ENCODE measurements at regions not wholly inside any gene's neighbourhood (a gene's known extent, or its start where the extent isn't known, plus 50 kb on each side); places are given as distances from the start of the nearest gene placed in this dataset.

DNA sequence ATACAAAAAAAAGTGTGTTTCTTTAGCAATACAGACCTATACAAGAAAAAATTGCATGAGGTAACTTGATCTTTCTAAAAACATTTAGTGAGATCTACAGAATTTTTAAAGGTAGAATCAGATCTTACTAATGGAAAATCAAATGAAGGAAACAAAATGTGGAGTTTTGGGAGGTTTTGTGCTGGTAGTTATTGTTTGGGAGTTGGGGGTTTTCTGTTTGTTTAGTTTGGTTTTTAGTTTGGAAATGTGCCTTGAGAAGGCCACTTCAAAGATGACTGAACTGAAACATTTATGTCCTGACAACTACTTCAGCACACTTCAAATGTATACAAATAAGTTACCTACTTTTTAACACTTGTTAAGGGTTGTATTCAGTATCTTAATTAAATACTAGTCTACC, 280.1 kb downstream of the NR2F1-AS1 start:
- H3K9me3 Mint-ChIP-seq: no peaks in the 10 kb centered on the region
- no peaks in the 10 kb centered on the region for H3K36me3 Mint-ChIP-seq (ENCODE audit: insufficient read depth)
- DNase-seq (no peak), ATAC-seq (no peak)
- peaks cover 2% of the 10 kb centered on the region for H3K27me3 Mint-ChIP-seq (ENCODE audit: low read depth)
- H3K4me1 Mint-ChIP-seq (ENCODE audit: low read depth): no peaks in the 10 kb centered on the region
- H3K4me3 Mint-ChIP-seq: no peak overlapping the region

DNA sequence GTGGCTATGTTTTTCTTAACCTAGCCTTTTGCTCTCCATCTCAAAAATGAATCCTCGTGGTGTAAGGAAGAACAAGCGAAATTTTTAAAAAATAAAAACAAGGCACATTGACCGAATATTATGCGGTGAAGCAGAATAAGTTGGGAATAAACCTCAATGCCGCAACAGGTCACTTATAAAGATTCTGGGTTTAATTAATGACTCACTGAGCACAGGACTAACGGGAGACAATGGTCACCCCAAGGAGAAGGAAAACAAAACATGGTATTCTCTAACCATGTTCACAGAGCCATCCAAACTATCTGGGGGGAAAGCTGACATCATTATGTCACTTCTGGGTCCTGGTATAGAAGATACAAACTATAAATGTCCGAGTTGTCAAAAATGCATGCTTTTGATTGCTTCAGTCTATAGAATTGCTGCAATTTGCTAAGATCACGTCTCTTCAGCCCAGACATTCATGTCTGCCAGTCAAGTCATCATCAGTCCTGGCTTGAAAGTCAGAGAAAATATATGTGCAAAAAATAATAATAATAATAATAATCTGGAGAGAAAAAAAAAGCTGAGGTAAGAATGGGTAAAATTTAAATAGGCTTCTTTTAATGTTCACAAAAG, 280.6 kb downstream of the NR2F1-AS1 start:
- H3K27me3 Mint-ChIP-seq (ENCODE audit: low read depth): peaks cover 2% of the 10 kb centered on the region
- H3K9me3 Mint-ChIP-seq: no peaks in the 10 kb centered on the region
- no peaks in the 10 kb centered on the region for H3K4me1 Mint-ChIP-seq (ENCODE audit: low read depth)
- H3K4me3 Mint-ChIP-seq: no peak overlapping the region
- ATAC-seq (no peak), DNase-seq (no peak)
- no peaks in the 10 kb centered on the region for H3K36me3 Mint-ChIP-seq (ENCODE audit: insufficient read depth)

GRCh38 chr5:93299681-93300308, 281.2 kb downstream of the NR2F1-AS1 start:
- no peaks in the 10 kb centered on the region for H3K36me3 Mint-ChIP-seq (ENCODE audit: insufficient read depth)

GRCh38 chr5:93297116-93297515, 283.9 kb downstream of the NR2F1-AS1 start:
- no peak for ATAC-seq

More at GRCh38 chr5:93299681-93300308, 281.2 kb downstream of the NR2F1-AS1 start:
- H3K9me3 Mint-ChIP-seq: no peaks in the 10 kb centered on the region
- no peaks in the 10 kb centered on the region for H3K4me1 Mint-ChIP-seq (ENCODE audit: low read depth)
- no peak for DNase-seq
- no peak for ATAC-seq
- H3K4me3 Mint-ChIP-seq: no peak overlapping the region
- H3K27me3 Mint-ChIP-seq (ENCODE audit: low read depth): no peaks in the 10 kb centered on the region

GRCh38 chr5:93296338-93296737, 284.7 kb downstream of the NR2F1-AS1 start:
- no peaks in the 10 kb centered on the region for H3K9me3 Mint-ChIP-seq
- no peak for DNase-seq
- no peaks in the 10 kb centered on the region for H3K4me1 Mint-ChIP-seq (ENCODE audit: low read depth)
- no peak for ATAC-seq
- H3K4me3 Mint-ChIP-seq: no peak overlapping the region
- no peaks in the 10 kb centered on the region for H3K27me3 Mint-ChIP-seq (ENCODE audit: low read depth)
- no peaks in the 10 kb centered on the region for H3K36me3 Mint-ChIP-seq (ENCODE audit: insufficient read depth)

More at GRCh38 chr5:93297116-93297515, 283.9 kb downstream of the NR2F1-AS1 start:
- Mint-ChIP-seq H3K9me3 (no peaks in the 10 kb centered on the region), H3K4me3 (no peak overlapping the region), H3K36me3 (ENCODE audit: insufficient read depth) (no peaks in the 10 kb centered on the region), H3K27me3 (ENCODE audit: low read depth) (no peaks in the 10 kb centered on the region), H3K4me1 (ENCODE audit: low read depth) (no peaks in the 10 kb centered on the region)
- no peak for DNase-seq

GRCh38 chr5:93294996-93295395, 286.0 kb downstream of the NR2F1-AS1 start:
- H3K4me3 Mint-ChIP-seq: no peak overlapping the region
- no peaks in the 10 kb centered on the region for H3K9me3 Mint-ChIP-seq
- ATAC-seq: no peak
- no peak for DNase-seq
- no peaks in the 10 kb centered on the region for H3K36me3 Mint-ChIP-seq (ENCODE audit: insufficient read depth)
- H3K27me3 Mint-ChIP-seq (ENCODE audit: low read depth): no peaks in the 10 kb centered on the region
- H3K4me1 Mint-ChIP-seq (ENCODE audit: low read depth): no peaks in the 10 kb centered on the region

GRCh38 chr5:93294199-93294598, 286.8 kb downstream of the NR2F1-AS1 start:
- H3K27me3 Mint-ChIP-seq (ENCODE audit: low read depth): no peaks in the 10 kb centered on the region
- no peaks in the 10 kb centered on the region for H3K4me1 Mint-ChIP-seq (ENCODE audit: low read depth)
- H3K36me3 Mint-ChIP-seq (ENCODE audit: insufficient read depth): no peaks in the 10 kb centered on the region
- no peak overlapping the region for H3K4me3 Mint-ChIP-seq
- no peak for ATAC-seq
- DNase-seq: no peak
- no peaks in the 10 kb centered on the region for H3K9me3 Mint-ChIP-seq

- ATAC-seq (no peak), DNase-seq (no peak)
- H3K4me3 Mint-ChIP-seq: no peak overlapping the region
- no peaks in the 10 kb centered on the region for H3K36me3 Mint-ChIP-seq (ENCODE audit: insufficient read depth)
- H3K9me3 Mint-ChIP-seq: peaks cover 13% of the 10 kb centered on the region
- H3K27me3 Mint-ChIP-seq (ENCODE audit: low read depth): no peaks in the 10 kb centered on the region
- H3K4me1 Mint-ChIP-seq (ENCODE audit: low read depth): no peaks in the 10 kb centered on the region
Measured at GRCh38 chr5:93289942-93290341, 291.1 kb downstream of the NR2F1-AS1 start.

DNA sequence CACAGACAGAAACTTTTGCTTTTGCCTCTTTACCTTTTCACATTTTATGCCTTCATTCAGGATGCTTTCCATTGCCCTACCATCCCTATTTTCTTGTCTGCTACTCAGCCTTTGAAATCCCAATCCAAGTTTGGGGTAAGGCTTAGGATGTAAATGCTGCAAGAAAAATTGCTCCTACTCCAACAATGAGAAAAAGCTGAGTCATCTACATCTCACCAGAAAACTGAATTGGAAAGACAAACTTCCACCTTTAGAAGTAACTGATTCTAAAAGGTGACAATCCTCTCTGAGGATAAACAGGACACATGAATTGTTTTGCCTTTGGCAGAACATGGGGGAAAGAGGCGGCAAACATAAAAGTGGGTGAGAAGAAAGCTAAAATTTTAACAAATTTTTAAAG, 295.6 kb downstream of the NR2F1-AS1 start:
- Mint-ChIP-seq H3K9me3 (peaks cover 13% of the 10 kb centered on the region), H3K4me3 (no peak overlapping the region), H3K27me3 (ENCODE audit: low read depth) (no peaks in the 10 kb centered on the region), H3K36me3 (ENCODE audit: insufficient read depth) (no peaks in the 10 kb centered on the region), H3K4me1 (ENCODE audit: low read depth) (no peaks in the 10 kb centered on the region)
- DNase-seq: no peak
- no peak for ATAC-seq

- H3K4me1 Mint-ChIP-seq (ENCODE audit: low read depth): no peaks in the 10 kb centered on the region
- no peak for DNase-seq
- no peak overlapping the region for H3K4me3 Mint-ChIP-seq
- ATAC-seq: no peak
- H3K9me3 Mint-ChIP-seq: peaks cover 12% of the 10 kb centered on the region
- no peaks in the 10 kb centered on the region for H3K27me3 Mint-ChIP-seq (ENCODE audit: low read depth)
- no peaks in the 10 kb centered on the region for H3K36me3 Mint-ChIP-seq (ENCODE audit: insufficient read depth)
Measured at GRCh38 chr5:93281980-93282772, 298.8 kb downstream of the NR2F1-AS1 start.

DNA sequence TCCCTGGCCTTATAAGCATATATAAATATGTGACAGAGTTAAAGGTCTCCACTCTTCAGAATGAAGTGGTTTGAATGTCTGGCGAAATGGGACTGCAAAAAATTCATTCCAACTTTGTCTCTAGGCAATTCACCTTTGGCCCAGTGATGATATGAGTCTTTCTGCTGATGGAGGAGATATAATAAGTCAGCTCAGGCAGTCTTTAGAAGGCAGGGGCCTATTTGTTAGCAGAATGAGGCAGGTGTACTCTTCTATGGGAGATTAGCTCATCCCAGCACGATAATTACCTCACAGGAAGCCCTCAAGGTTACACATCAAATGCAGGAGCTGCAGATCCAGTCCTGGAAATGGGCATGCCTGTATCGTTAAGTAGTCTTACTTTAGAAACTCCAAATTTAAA, 300.5 kb downstream of the NR2F1-AS1 start:
- no peaks in the 10 kb centered on the region for H3K9me3 Mint-ChIP-seq

DNA sequence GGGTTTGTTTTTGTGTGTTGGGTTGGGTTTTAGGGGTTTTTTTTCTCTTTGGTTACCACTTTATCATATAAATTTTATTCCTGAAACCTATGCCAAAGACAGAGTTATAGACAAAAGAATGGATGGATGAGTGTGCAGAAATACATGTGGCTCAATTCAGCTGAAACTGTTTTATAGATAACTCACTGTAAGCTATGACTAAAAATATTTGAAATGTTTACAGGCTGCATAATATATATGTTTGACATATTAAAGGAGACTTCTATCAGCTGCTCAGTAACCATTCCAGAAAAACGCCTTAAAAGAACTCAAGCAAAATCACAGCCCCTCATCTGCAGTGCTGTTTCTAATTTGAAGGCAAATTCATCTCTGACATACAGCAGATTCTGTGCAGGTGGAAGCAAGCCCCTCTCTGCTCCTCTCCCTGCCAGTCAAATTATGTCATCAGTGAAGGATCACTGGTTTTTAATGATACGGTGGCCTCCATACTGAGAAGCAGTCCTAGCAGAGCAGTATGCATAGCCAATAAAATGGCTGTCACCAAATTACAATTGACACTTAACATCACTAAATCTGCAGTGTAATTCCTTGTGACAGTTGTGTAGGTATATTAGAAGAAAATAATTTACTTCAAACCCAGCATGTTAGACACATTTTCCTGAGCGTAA, 301.6 kb downstream of the NR2F1-AS1 start:
- no peaks in the 10 kb centered on the region for H3K27me3 Mint-ChIP-seq (ENCODE audit: low read depth)
- H3K4me3 Mint-ChIP-seq: no peak overlapping the region
- H3K4me1 Mint-ChIP-seq (ENCODE audit: low read depth): no peaks in the 10 kb centered on the region

More for the DNA sequence above, 300.5 kb downstream of the NR2F1-AS1 start:
- Mint-ChIP-seq H3K27me3 (ENCODE audit: low read depth) (no peaks in the 10 kb centered on the region), H3K4me1 (ENCODE audit: low read depth) (no peaks in the 10 kb centered on the region), H3K36me3 (ENCODE audit: insufficient read depth) (no peaks in the 10 kb centered on the region), H3K4me3 (no peak overlapping the region)
- ATAC-seq (no peak), DNase-seq (no peak)

GRCh38 chr5:93278896-93279295, 302.1 kb downstream of the NR2F1-AS1 start:
- H3K27me3 Mint-ChIP-seq (ENCODE audit: low read depth): no peaks in the 10 kb centered on the region
- H3K4me3 Mint-ChIP-seq: no peak overlapping the region
- H3K36me3 Mint-ChIP-seq (ENCODE audit: insufficient read depth): no peaks in the 10 kb centered on the region
- no peaks in the 10 kb centered on the region for H3K4me1 Mint-ChIP-seq (ENCODE audit: low read depth)
- no peak for DNase-seq
- no peaks in the 10 kb centered on the region for H3K9me3 Mint-ChIP-seq
- no peak for ATAC-seq

More for the DNA sequence above, 301.6 kb downstream of the NR2F1-AS1 start:
- DNase-seq (no peak), ATAC-seq (no peak)
- Mint-ChIP-seq H3K9me3 (no peaks in the 10 kb centered on the region), H3K36me3 (ENCODE audit: insufficient read depth) (no peaks in the 10 kb centered on the region)

DNA sequence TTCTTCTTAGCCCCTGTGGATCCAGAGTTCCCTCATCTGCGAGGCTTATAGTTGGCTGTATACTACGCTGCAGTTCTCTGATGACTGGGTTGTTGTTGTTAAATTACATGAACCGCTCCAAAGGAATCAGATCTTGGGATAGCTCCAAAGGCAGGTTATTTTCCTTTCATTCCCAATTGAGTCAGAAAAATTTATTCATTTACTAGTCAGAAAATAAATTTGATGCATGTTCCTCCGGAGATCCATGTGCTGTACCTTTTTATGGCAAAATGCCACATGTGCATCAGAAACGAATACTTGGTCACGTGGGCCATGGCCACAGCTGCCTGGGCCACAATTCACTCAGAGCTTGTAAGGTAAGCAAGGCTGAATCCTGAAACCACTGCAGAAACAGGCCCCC, 304.0 kb downstream of the NR2F1-AS1 start:
- no peaks in the 10 kb centered on the region for H3K36me3 Mint-ChIP-seq (ENCODE audit: insufficient read depth)
- no peaks in the 10 kb centered on the region for H3K27me3 Mint-ChIP-seq (ENCODE audit: low read depth)
- ATAC-seq (no peak), DNase-seq (no peak)
- H3K9me3 Mint-ChIP-seq: no peaks in the 10 kb centered on the region
- no peak overlapping the region for H3K4me3 Mint-ChIP-seq
- no peaks in the 10 kb centered on the region for H3K4me1 Mint-ChIP-seq (ENCODE audit: low read depth)

All from activated T-cell treated with anti-CD3 and anti-CD28 coated beads, Interleukin-2, amount 50 U/mL, for 4 hours (primary cell).